AG08396 (cell line): ENCODE measurements at regions not wholly inside any gene's neighbourhood (a gene's known extent, or its start where the extent isn't known, plus 50 kb on each side); places are given as distances from the start of the nearest gene placed in this dataset.

ENCODE experiments used
- DNase-seq: peaks from one replicate; pipeline ENCODE4 v3.0.0; 2012; ENCODE audit warnings: low spot score, mixed read lengths

DNA sequence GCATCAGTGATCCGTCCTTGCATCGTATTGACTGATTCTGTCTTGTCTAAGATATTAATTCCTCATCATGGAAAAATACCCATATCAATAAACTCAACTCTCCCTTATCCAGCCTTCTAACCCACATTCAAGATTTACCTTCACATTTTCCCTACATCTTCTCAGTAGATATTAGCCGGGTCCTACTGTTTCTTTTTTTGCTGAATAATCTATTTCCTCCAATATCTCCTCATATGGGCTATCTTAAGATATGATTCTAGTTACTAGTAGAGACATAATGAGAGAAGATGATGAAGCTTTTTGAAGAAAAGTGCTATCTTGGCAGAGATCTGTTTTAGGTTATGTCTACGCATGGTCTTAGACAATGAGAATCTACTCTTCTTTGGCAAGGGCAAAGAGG is 785.8 kb downstream of the BRINP1 start:
- DNase-seq: no peak

- no peak for DNase-seq
These were observed 782.3 kb downstream of the BRINP1 start for GRCh38 chr9:118586978-118587377.

GRCh38 chr9:118594428-118594827 is 774.8 kb downstream of the BRINP1 start:
- no peak for DNase-seq

DNA sequence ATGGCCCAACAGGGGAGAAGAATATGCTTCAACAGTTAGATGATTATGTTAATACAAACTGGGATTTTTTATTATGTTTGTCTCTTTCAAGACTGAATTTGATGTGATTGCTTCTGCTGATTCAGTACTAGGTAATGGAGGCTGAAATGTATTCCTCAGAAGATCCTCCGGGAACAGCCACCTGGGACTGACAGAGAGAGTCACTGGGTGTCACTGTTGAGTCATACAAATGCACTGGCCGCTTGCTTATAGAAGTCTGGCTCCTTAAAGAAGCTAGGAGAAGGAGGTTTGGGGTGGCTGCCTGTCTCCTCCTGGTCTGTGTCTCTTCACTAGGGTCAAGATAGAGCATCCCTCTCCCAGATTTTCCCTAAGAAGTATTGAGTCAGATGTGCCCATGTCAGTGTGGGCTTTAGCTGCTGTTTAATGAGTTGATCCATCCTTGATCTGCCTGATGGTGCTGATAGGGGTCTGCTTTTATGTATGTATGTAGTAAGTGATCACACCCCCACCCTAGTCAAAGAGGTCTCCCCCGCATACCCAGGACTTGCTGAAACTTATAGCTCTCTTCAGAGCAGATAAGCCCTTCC is 773.4 kb downstream of the BRINP1 start:
- no peak for DNase-seq

DNA sequence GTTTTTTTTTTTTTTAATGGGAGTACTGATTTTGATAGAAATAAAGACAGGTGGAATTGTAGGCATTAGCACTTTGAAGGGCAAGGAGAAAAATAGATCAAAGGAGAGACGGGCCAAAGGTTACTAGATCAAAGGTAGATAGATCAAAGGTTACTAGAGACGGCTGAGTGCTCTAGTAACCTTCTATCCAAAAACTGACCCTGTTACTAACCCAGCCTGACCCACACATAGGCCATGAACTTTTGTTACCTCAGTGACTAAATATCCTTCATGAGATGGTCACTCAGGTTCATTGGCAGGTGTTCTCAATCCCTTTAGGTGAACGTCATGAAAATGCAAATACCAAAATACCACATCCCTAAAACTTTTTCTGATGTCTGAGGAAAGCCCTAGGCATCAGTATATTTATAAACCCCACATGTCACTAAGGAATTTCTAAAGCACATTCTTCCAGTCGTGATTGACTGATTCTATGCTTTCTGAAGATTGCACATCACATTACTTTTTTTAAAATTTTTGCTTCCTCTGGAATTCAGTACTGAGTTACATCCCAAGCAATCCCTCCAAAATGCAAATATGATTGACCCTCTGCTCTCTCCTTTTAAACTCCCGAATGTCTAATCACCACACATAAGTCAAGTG is 772.7 kb downstream of the BRINP1 start:
- DNase-seq: no peak

GRCh38 chr9:118606668-118607067 is 762.6 kb downstream of the BRINP1 start:
- no peak for DNase-seq

GRCh38 chr9:118609355-118610044 is 759.7 kb downstream of the BRINP1 start:
- DNase-seq: no peak

DNA sequence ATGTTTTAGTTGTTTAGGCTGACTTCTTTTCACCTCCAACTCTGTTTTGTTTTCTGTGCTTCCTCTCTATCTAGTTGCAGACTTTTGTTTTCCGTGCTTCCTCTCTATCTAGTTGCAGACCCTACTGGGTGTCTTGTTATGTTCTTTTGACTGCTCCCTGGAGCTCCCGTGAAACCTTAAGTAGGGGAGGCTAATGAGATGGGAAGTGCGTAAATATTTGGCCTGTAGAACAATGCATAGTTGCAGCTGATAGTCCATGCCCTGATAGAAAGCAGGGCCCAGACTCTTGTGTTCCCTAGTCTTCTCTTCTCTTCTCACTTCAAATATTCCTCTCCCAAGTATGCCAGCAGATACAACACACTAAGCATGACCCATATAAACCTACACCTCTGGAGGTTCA is 757.0 kb downstream of the BRINP1 start:
- DNase-seq: no peak

- DNase-seq: no peak
These were observed 755.2 kb downstream of the BRINP1 start for GRCh38 chr9:118613996-118614395.

GRCh38 chr9:118618084-118618483 is 751.2 kb downstream of the BRINP1 start:
- no peak for DNase-seq

DNA sequence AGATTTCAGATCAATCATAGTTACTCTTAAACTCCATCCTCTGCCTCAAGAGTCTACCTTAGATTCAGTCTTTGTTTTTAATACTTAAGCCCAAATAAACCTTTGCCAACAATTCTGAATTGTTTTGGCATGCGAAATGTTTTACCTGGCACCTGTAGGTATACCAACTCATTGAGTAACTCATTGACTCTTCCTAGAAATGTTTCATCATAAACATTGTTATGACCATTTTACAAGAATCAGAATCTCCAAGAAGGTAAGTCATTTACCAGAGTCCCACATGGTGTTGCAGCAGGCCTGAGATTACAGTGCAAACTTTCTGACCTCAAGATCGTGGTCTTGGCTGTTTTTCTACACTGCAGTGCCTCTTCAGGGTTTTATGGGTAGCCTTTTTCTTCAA is 750.4 kb downstream of the BRINP1 start:
- DNase-seq: no peak

GRCh38 chr9:118624608-118625007 is 744.6 kb downstream of the BRINP1 start:
- no peak for DNase-seq

GRCh38 chr9:118630079-118630478 is 739.2 kb downstream of the BRINP1 start:
- DNase-seq: no peak

- no peak for DNase-seq
These were observed 738.2 kb downstream of the BRINP1 start for GRCh38 chr9:118630931-118631595.

- no peak for DNase-seq
These were observed 737.3 kb downstream of the BRINP1 start for GRCh38 chr9:118631956-118632355.

DNA sequence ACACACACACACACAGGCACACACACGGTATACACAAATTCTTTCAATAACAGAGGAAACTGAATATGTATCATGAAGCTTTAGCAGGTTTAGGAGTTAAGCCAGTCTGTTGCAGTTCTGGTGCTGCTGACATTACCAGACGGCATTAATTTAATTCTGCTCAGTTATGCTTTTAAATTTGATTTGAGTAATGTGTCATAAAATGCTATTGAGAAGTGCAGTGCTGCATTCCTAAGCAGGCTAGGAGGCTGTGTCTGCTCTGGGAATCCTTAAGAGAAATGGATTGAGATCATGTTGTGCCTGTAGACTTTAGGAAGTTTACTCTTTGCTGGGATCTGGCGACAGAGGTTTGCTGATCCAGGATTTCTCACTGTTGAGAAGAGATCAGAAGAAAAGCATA is 733.8 kb downstream of the BRINP1 start:
- DNase-seq: no peak

- no peak for DNase-seq
These were observed 731.6 kb downstream of the BRINP1 start for GRCh38 chr9:118637681-118638080.

DNA sequence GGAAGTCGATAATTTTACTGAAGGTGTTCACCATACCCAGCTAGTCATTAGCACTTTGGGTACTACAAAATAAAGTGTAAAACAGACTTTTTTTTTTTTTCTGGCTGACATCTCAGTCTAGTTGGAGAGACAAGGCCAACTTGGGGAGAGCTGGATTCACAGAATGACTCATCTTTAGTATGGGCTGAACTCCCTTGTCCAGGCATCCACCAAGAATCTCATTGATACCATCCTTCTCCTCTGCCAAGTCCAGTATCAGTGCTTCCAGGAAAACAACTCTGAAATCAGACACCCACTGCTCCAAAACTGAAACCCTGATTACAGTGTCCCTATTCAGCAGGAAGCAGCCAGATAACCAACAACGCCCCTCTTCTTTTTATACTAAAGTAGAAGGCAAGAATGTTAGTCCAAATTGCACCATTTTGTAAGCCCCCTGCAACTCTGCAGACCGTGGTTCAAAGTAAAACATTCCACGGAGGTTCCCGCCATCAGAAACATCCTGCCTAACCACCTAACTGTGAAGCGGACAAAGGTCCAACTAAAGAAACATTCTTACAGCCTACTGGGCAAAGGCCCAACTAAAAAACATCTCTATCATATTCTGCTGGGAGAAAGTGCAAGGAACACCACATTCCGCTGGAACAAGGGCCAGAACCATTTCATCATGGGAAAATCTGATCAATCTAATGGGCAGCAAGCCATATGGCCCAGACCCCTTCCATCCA is 728.2 kb downstream of the BRINP1 start:
- no peak for DNase-seq

DNA sequence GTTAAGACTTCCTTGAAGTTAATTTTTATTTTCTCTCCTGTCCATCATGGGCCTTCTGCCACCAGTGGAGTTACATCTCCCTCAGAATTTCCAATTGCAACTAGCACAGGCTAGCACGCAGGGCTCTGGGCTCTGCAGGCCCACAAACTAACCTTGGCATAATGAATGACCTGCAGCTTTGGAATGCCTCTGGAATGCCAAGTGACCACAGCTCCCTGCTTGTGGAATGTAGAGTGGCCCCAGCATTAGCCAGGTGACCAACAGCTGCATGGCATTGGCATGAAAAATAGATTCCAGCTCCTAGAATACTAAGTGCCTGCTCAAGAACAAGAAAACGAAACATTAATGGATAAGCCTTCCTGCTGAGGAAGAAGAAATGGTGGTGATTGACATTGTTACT is 726.1 kb downstream of the BRINP1 start:
- DNase-seq: peak; percentile 3

- no peak for DNase-seq
These were observed 725.2 kb downstream of the BRINP1 start for GRCh38 chr9:118644066-118644465.

DNA sequence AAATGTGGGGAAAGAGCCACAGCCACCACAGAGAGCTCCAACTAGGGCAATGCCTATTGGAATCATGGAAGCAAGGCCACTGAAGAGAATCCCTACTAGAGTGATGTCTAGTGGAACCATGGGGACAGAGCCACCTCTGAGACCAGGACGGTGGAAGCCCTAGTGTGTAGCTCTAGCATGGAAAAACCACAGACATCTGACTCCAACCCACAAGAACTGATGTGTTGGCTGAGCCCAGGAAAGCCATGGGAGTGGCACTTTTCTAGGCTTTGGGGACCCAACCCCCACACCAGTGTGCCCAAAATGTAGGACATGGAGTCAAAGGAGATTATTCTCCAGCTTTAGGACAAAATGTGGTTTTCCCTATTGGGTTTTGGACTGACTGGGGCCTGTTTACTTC is 721.9 kb downstream of the BRINP1 start:
- DNase-seq: no peak

- DNase-seq: no peak
These were observed 718.8 kb downstream of the BRINP1 start for GRCh38 chr9:118650417-118650816.
